Stomach (tissue), 8 donors: ENCODE measurements at regions not wholly inside any gene's neighbourhood (a gene's known extent, or its start where the extent isn't known, plus 50 kb on each side); places are given as distances from the start of the nearest gene placed in this dataset.
A peak's percentile ranks its signal among the peaks of the same experiment; 100 is the strongest.

Experiments used
- DNase-seq, 2 donors: peaks; one replicate each; pipeline versions ENCODE4 v3.0.0 to v3.0.0-alpha.2; 2013 to 2019
- H3K27ac ChIP-seq, 5 donors: fragments of 200-600 bp in 4 of 5; sonication (generic) in 4 of 5; one replicate each; pipeline ENCODE4 v1.5.1; 2013 to 2019; ENCODE audit warnings: mild to moderate bottlenecking in 1 of 5, moderate library complexity in 1 of 5
- H3K27me3 ChIP-seq, 3 donors: fragments of 200-600 bp; sonication (generic); one replicate each; pipeline ENCODE4 v1.5.1; 2017 to 2019; ENCODE audit warnings: mixed run types in 1 of 3
- H3K36me3 ChIP-seq, 4 donors: fragments of 200-600 bp; sonication (generic); 1 replicate in 3 of 4; 2 replicates in 1 of 4; pipeline ENCODE4 v1.5.1; 2016 to 2019
- H3K4me1 ChIP-seq, 4 donors: fragments of 200-600 bp; sonication (generic); one replicate each; pipeline ENCODE4 v1.5.1; 2016 to 2019
- H3K4me3 ChIP-seq, 4 donors: fragments of 200-600 bp; sonication (generic) in 3 of 4; one replicate each; pipeline ENCODE4 v1.5.1; 2016 to 2019; ENCODE audit warnings: mild to moderate bottlenecking in 1 of 4
- H3K9me3 ChIP-seq, 4 donors: fragments of 200-600 bp; sonication (generic); one replicate each; pipeline ENCODE4 v1.5.1; 2016 to 2019
- EP300 ChIP-seq: sonication (generic); formaldehyde crosslinking; IDR thresholded peaks from one replicate; pipeline ENCODE4 v1.6.1; 2017; ENCODE audit warnings: antibody characterized with exemption
- POLR2A ChIP-seq, 4 donors: fragments of 450-650 bp; IDR thresholded peaks; one replicate each; pipeline ENCODE4 v1.6.1; 2016; ENCODE audit warnings: antibody characterized with exemption in 4 of 4, control low read depth in 2 of 4, mild to moderate bottlenecking in 1 of 4, moderate library complexity in 1 of 4
- POLR2AphosphoS5 ChIP-seq, 3 donors: sonication (generic); formaldehyde crosslinking; IDR thresholded peaks; one replicate each; pipeline ENCODE4 v1.6.1; 2016; ENCODE audit warnings: antibody characterized with exemption in 3 of 3
- WGBS, 5 donors: extraction: QIAGEN DNeasy Blood & Tissue Kit in 3 of 5; methylation state at CpG; one replicate each; pipeline versions ENCODE4 v1.1.5 to v1.1.7; 2013 to 2018; 5-methylcytosine and 5-hydroxymethylcytosine counted together
- intact Hi-C: fragments of 100-400 bp; cut with DNase I; formaldehyde crosslinking; loops from one replicate; pipeline ENCODE4 v1.15.1; 2023; ENCODE audit warnings: low total_unique reads
- TF ChIP-seq, protein P1 (sequence below), 7 experiments: fragments of 450-650 bp in 4 of 7; fragments of 200-600 bp in 3 of 7; sonication (generic) in 3 of 7; IDR thresholded peaks; one replicate each; pipeline ENCODE4 v1.5.1; 2016 to 2019; ENCODE audit warnings: antibody characterized with exemption in 7 of 7, control low read depth in 2 of 7, mild to moderate bottlenecking in 1 of 7
- donor health status: healthy with polysubstance abuse.
- donor health status: Bipolar disorder and iron deficiency.
- donor health status: healthy.

DNA sequence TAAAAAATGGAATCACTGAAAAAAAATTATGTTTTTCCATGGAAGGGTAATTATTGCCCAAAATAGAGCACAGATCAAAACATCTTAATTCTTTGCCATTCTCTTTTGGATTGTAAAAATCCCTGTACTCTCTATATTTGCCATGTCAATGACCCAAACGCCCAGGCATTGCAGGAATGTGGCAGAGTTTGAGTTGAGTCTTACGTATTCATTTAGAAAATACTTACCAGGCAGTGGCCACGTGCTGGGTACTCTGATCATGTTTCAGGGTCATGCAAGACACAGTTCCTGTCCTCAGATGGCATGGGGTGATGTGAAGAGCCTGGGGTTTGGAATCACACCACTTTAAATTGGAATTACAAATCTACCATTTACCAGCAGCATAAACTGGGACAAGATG lies 267.7 kb downstream of the ABCC12 start:
- Histone ChIP-seq H3K4me1 (no peaks in the 10 kb centered on the region), H3K9me3 (no peaks in the 10 kb centered on the region), H3K4me3 (no peak overlapping the region), H3K27ac (no peak overlapping the region), H3K27me3 (peaks cover 0 to 21% (median 0%) of the 10 kb centered on the region in 3 donors), H3K36me3 (no peaks in the 10 kb centered on the region)
- TF ChIP-seq EP300: no peak
- TF ChIP-seq, protein P1, sequence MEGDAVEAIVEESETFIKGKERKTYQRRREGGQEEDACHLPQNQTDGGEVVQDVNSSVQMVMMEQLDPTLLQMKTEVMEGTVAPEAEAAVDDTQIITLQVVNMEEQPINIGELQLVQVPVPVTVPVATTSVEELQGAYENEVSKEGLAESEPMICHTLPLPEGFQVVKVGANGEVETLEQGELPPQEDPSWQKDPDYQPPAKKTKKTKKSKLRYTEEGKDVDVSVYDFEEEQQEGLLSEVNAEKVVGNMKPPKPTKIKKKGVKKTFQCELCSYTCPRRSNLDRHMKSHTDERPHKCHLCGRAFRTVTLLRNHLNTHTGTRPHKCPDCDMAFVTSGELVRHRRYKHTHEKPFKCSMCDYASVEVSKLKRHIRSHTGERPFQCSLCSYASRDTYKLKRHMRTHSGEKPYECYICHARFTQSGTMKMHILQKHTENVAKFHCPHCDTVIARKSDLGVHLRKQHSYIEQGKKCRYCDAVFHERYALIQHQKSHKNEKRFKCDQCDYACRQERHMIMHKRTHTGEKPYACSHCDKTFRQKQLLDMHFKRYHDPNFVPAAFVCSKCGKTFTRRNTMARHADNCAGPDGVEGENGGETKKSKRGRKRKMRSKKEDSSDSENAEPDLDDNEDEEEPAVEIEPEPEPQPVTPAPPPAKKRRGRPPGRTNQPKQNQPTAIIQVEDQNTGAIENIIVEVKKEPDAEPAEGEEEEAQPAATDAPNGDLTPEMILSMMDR (IDR thresholded peaks at IDR 0.05): no peak
- TF ChIP-seq POLR2AphosphoS5 (IDR thresholded peaks at IDR 0.05): no peak
- no peak for TF ChIP-seq POLR2A (IDR thresholded peaks at IDR 0.05)
- no peak for DNase-seq
- intact Hi-C loops: no loop called here
- 14 to 30% (median 18%) methylated on average over 3 of the region's 3 CpGs for WGBS, 5 donors

DNA sequence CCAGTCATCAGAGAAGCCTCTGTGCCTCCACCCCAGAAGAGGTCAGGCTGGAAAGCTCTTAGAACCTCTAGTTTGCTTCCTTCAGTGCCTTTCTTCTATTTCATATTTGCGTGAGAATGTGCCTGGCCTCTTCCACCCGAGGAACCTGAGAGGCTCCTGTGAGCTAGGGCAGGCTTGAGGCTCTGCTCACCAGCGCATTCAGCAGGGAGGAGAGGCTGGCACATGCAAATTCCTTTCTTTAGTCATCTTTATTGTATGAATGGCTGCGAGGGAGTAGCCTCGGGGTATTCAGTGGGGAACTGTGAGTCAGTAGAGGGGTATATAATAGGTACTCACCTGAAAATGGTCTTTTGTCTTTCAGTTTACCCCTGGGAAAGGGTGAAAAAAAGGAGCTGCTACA lies 268.3 kb downstream of the ABCC12 start:
- Histone ChIP-seq H3K36me3 (no peaks in the 10 kb centered on the region), H3K27me3 (peaks cover 0 to 21% (median 0%) of the 10 kb centered on the region in 3 donors), H3K4me3 (no peak overlapping the region), H3K9me3 (no peaks in the 10 kb centered on the region), H3K4me1 (no peaks in the 10 kb centered on the region), H3K27ac (no peak overlapping the region)
- no peak for DNase-seq
- WGBS, 5 donors: 15 to 30% (median 20%) methylated on average over 5 of the region's 5 CpGs
- TF ChIP-seq POLR2AphosphoS5 (IDR thresholded peaks at IDR 0.05) (no peak), EP300 (no peak), POLR2A (IDR thresholded peaks at IDR 0.05) (no peak)
- TF ChIP-seq, protein P1 (IDR thresholded peaks at IDR 0.05): no peak
- intact Hi-C loops: no loop called here

DNA sequence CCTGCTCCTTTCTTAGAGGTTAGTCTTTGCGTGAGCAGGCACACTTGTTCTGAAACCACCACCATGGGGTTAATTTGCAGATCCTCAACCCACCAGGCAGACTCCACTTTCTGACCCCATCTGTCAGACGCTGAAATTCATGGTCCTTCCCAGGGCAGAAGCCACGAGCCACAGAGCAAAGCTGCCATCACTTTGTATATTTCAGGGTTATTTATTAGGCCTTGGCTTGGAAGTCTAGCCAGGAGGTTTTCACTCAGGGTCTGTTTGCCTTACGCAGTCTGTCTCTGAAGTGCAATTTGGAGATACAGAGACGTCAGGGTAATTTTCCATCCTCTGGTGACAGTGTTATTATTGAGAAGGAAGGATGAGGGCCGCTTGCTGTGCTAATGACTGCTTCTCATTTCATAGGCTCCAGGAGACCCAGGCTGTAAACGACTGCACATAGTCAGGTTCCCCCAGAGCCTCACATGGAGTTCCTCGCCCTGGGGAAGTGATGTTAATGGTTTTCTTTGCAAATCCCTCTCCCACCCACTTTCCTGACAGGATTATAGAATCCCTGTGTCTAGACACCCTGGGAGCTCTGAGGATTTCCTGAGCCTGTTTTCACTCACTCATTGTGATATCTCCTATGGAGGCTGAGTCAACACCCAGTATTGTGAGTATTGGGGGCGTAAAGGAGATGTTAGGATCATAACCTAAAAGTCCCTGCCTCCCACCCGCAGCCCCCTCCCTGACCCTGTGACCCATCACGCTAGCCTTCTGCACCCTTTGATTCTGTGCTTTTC lies 269.0 kb downstream of the ABCC12 start:
- Histone ChIP-seq H3K36me3 (no peaks in the 10 kb centered on the region), H3K27me3 (peaks cover 0 to 21% (median 0%) of the 10 kb centered on the region in 3 donors), H3K4me3 (no peak overlapping the region), H3K9me3 (no peaks in the 10 kb centered on the region), H3K27ac (no peak overlapping the region), H3K4me1 (no peaks in the 10 kb centered on the region)
- no peak for TF ChIP-seq POLR2AphosphoS5 (IDR thresholded peaks at IDR 0.05)
- peak in 1 of 2 donors; percentile 14 for DNase-seq
- intact Hi-C loops: no loop called here
- 39 to 50% (median 44%) methylated on average over 11 of the region's 11 CpGs for WGBS, 5 donors

DNA sequence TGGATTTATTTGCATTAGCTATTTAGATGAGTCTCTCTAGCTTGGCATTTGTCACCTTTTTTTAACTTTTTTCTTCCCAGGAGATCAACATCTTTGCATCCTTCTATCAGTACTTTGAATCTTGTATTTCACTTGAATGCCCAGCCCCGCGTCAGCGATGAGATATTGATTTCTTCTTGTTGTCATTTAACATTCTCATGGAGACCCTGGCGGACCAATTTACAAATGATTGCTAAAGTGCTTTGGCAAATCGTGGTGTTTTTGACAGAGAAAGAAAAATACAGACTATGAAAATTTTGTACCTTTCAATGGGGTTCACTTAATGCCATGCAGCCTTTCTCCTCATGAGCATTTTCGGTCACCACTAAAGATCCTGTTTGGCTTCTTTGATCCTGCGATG lies 269.7 kb downstream of the ABCC12 start:
- no peak for DNase-seq
- Histone ChIP-seq H3K9me3 (no peaks in the 10 kb centered on the region), H3K27me3 (peaks cover 0 to 21% (median 0%) of the 10 kb centered on the region in 3 donors), H3K4me3 (no peak overlapping the region), H3K4me1 (no peaks in the 10 kb centered on the region), H3K36me3 (no peaks in the 10 kb centered on the region), H3K27ac (no peak overlapping the region)
- intact Hi-C loops: no loop called here
- TF ChIP-seq EP300 (no peak), POLR2AphosphoS5 (IDR thresholded peaks at IDR 0.05) (no peak), POLR2A (IDR thresholded peaks at IDR 0.05) (no peak)
- TF ChIP-seq, protein P1 (IDR thresholded peaks at IDR 0.05): no peak
- 50 to 65% (median 54%) methylated on average over 7 of the region's 7 CpGs for WGBS, 5 donors

DNA sequence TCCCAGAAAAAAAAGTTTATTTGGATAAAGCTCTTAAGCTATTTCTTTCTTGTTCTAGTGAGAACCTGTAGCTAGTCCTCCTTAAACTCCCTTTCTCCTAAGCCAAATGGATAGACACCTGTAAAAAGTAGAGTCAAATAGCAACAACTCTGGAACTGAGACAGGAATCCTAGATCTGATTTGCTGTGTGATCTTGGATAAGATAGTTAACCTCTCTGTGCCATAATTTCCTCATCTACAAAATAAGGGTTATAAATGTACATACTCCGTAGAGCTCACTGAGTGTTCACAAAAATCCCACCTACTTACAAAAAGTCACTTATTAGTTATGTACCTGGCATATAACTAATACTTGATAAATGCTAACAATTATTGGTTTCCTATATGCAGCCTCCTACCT lies 270.3 kb downstream of the ABCC12 start:
- no peaks in the 10 kb centered on the region for H3K36me3 ChIP-seq
- WGBS, 5 donors: 72 to 86% (median 81%) methylated on average over 1 of the region's 1 CpG
- TF ChIP-seq EP300 (no peak), POLR2A (IDR thresholded peaks at IDR 0.05) (no peak), POLR2AphosphoS5 (IDR thresholded peaks at IDR 0.05) (no peak)
- TF ChIP-seq, protein P1 (IDR thresholded peaks at IDR 0.05): no peak

More for the DNA sequence above, 270.3 kb downstream of the ABCC12 start:
- intact Hi-C loops: no loop called here
- Histone ChIP-seq H3K9me3 (no peaks in the 10 kb centered on the region), H3K4me1 (no peaks in the 10 kb centered on the region), H3K4me3 (no peak overlapping the region), H3K27me3 (peaks cover 0 to 21% (median 0%) of the 10 kb centered on the region in 3 donors), H3K27ac (no peak overlapping the region)
- DNase-seq: no peak
